Neural cell (in vitro differentiated cells): ENCODE measurements at regions not wholly inside any gene's neighbourhood (a gene's known extent, or its start where the extent isn't known, plus 50 kb on each side); places are given as distances from the start of the nearest gene placed in this dataset.

ENCODE experiments used
- CTCF ChIP-seq: fragments of 450-650 bp; IDR thresholded peaks from 2 replicates; pipeline ENCODE4 v1.5.1; 2014; ENCODE audit warnings: antibody characterized with exemption, mild to moderate bottlenecking, moderate library complexity; ENCODE audit not compliant: poor library complexity, severe bottlenecking
- REST ChIP-seq: IDR thresholded peaks from 2 replicates; pipeline ENCODE4 v1.6.1; 2012; ENCODE audit warnings: borderline replicate concordance
- SMC3 ChIP-seq: fragments of 450-650 bp; conservative IDR thresholded peaks from 2 replicates; pipeline ENCODE4 v1.6.1; 2014; ENCODE audit warnings: antibody characterized with exemption, mild to moderate bottlenecking, moderate library complexity; ENCODE audit not compliant: poor library complexity

GRCh38 chr10:83489161-83489560 lies 650.1 kb upstream of the GHITM start:
- no peak for TF ChIP-seq REST
- TF ChIP-seq CTCF, result no peak
- no peak for TF ChIP-seq SMC3
